Lung (tissue), 11 donors: ENCODE measurements at regions not wholly inside any gene's neighbourhood (a gene's known extent, or its start where the extent isn't known, plus 50 kb on each side); places are given as distances from the start of the nearest gene placed in this dataset.

Experiments used
- ATAC-seq: fragments of 200-7000 bp; cut with Tn5 transposase; one replicate; pipeline ENCODE4 v1.9.1; 2020; ENCODE audit warnings: moderate number of reproducible peaks; ENCODE audit not compliant: insufficient read depth, low FRiP score
- DNase-seq, 3 donors: peaks; one replicate each; pipeline ENCODE4 v3.0.0-alpha.2; 2013 to 2017
- H3K27ac ChIP-seq, 2 donors: one replicate each; pipeline ENCODE4 v1.5.1; 2013; ENCODE audit warnings: mild to moderate bottlenecking in 2 of 2, moderate library complexity in 2 of 2, control low read depth in 1 of 2, inconsistent platforms in 1 of 2, low read depth in 1 of 2, low read length in 1 of 2
- H3K27me3 ChIP-seq, 3 donors: one replicate each; pipeline ENCODE4 v1.5.1; 2013; ENCODE audit warnings: low read length in 2 of 3; ENCODE audit not compliant: control insufficient read depth in 3 of 3, insufficient read depth in 3 of 3
- H3K36me3 ChIP-seq, 4 donors: one replicate each; pipeline ENCODE4 v1.5.1; 2013; ENCODE audit warnings: low read length in 4 of 4, mild to moderate bottlenecking in 1 of 4, moderate library complexity in 1 of 4; ENCODE audit not compliant: control insufficient read depth in 4 of 4, insufficient read depth in 4 of 4
- H3K4me1 ChIP-seq, 5 donors: one replicate each; pipeline ENCODE4 v1.5.1; 2013; ENCODE audit warnings: low read length in 5 of 5, mild to moderate bottlenecking in 2 of 5, moderate library complexity in 1 of 5; ENCODE audit not compliant: control insufficient read depth in 5 of 5, insufficient read depth in 5 of 5
- H3K4me3 ChIP-seq: one replicate; pipeline ENCODE4 v1.5.1; 2013; ENCODE audit warnings: mild to moderate bottlenecking, control low read depth, moderate library complexity
- H3K9ac ChIP-seq, 2 donors: one replicate each; pipeline ENCODE4 v1.5.1; 2013; ENCODE audit warnings: low read length in 2 of 2, control low read depth in 1 of 2; ENCODE audit not compliant: insufficient read depth in 1 of 2
- H3K9me3 ChIP-seq, 4 donors: one replicate each; pipeline ENCODE4 v1.5.1; 2013; ENCODE audit warnings: low read length in 3 of 4, mild to moderate bottlenecking in 1 of 4, moderate library complexity in 1 of 4; ENCODE audit not compliant: control insufficient read depth in 4 of 4, insufficient read depth in 3 of 4
- WGBS, 2 donors: extraction: QIAGEN DNeasy Blood & Tissue Kit; methylation state at CpG; one replicate each; pipeline ENCODE4 v1.1.7; 2013; 5-methylcytosine and 5-hydroxymethylcytosine counted together
- TF ChIP-seq, protein P1 (sequence below): IDR thresholded peaks from 2 replicates; pipeline ENCODE4 v1.5.1; 2012; ENCODE audit warnings: mild to moderate bottlenecking; ENCODE audit errors: control extremely low read depth, extremely low read depth
- donor health status: control.
- donor health status: control.
- donor health status: Bipolar disorder and iron deficiency.
- donor health status: healthy.
- donor health status: DM: yes; HTN: yes; CAD: no.

DNA sequence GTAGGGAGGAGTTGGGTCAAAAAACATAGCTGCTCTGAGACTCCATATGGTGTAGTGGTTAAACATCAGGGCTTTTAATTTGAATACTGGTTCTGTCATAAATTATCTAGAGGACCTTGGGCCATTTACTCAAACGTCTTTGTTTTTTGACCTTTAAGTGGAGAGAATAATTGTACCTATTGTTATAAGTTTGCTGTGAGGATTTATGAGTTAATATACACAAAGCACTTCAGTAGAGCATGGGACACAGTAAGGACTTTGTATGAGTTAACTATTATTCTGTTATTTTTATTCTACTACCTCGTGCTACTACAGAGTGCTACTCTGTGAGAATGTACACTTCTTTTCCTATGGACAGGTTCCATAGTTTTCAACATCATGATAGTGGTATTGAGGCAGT, 123.7 kb upstream of the TNC start:
- TF ChIP-seq, protein P1, sequence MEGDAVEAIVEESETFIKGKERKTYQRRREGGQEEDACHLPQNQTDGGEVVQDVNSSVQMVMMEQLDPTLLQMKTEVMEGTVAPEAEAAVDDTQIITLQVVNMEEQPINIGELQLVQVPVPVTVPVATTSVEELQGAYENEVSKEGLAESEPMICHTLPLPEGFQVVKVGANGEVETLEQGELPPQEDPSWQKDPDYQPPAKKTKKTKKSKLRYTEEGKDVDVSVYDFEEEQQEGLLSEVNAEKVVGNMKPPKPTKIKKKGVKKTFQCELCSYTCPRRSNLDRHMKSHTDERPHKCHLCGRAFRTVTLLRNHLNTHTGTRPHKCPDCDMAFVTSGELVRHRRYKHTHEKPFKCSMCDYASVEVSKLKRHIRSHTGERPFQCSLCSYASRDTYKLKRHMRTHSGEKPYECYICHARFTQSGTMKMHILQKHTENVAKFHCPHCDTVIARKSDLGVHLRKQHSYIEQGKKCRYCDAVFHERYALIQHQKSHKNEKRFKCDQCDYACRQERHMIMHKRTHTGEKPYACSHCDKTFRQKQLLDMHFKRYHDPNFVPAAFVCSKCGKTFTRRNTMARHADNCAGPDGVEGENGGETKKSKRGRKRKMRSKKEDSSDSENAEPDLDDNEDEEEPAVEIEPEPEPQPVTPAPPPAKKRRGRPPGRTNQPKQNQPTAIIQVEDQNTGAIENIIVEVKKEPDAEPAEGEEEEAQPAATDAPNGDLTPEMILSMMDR = no peak
- Histone ChIP-seq H3K9ac (no peak overlapping the region), H3K4me1 (peaks cover 0 to 9% (median 0%) of the 10 kb centered on the region in 5 donors), H3K36me3 (no peaks in the 10 kb centered on the region), H3K4me3 (no peak overlapping the region), H3K27ac (no peak overlapping the region), H3K9me3 (peaks cover 0 to 2% (median 0%) of the 10 kb centered on the region in 4 donors), H3K27me3 (no peaks in the 10 kb centered on the region)
- DNase-seq = no peak
- WGBS, 2 donors = 66 to 73% methylated on average over 2 of the region's 2 CpGs
- ATAC-seq = no peak

DNA sequence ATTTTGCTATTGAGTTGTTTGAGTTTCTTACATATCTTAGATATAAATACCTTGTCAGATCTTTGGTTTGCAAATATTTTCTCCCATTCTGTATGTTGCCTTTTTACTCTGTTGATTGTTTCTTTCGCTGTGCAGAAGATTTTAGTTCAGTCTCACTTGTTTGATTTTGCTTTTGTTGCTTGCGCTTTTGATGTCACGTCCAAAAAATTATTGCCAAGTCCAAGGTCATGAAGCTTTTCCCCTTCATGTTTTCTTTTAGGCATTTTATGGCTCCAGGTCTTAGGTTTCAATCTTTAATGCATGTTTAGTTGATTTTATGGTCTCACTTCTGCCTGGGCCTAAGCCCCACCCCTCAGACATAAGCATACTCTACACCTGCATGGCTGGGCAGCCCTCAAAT, 131.5 kb upstream of the TNC start:
- Histone ChIP-seq H3K9ac (no peak overlapping the region), H3K9me3 (peaks cover 0 to 3% (median 1%) of the 10 kb centered on the region in 4 donors), H3K36me3 (no peaks in the 10 kb centered on the region), H3K27me3 (no peaks in the 10 kb centered on the region), H3K4me1 (peaks cover 0 to 26% (median 0%) of the 10 kb centered on the region in 5 donors), H3K27ac (no peak overlapping the region), H3K4me3 (no peak overlapping the region)
- DNase-seq (peak in 2 of 3 donors; percentile 56 to 62), ATAC-seq (no peak)
- WGBS, 2 donors = 90% methylated on average over 3 of the region's 3 CpGs
- TF ChIP-seq, protein P1 = no peak

DNA sequence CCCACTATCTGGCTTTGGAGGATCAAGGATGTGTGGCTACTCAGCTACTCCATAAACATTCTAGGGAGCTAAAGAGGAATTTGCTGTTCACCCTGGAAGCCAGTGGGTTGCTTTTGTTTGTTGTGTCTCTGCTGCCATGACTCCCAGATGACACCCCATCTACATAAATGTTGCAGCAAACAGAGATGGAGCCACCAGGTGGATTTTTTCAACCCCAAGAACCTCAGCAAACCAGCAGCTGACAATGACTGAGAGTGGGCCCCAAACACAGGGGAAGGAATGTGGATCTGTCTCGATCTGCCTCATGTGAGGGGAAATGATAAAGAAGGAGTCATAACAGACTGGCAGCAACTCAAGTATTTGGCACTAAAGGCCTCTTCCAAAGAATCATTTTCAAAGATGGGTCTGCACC, 132.7 kb upstream of the TNC start:
- Histone ChIP-seq H3K9me3 (peaks cover 0 to 3% (median 1%) of the 10 kb centered on the region in 4 donors), H3K4me1 (peaks cover 0 to 37% (median 0%) of the 10 kb centered on the region in 5 donors), H3K9ac (no peak overlapping the region), H3K36me3 (no peaks in the 10 kb centered on the region), H3K4me3 (no peak overlapping the region), H3K27me3 (no peaks in the 10 kb centered on the region), H3K27ac (no peak overlapping the region)
- no peak for ATAC-seq
- TF ChIP-seq, protein P1 = no peak
- WGBS, 2 donors = 42 to 50% methylated on average over 1 of the region's 1 CpG
- peak; percentile 94 to 98 (median 98) for DNase-seq
